ENCODE measurements at regions not wholly inside any gene's neighbourhood (a gene's known extent, or its start where the extent isn't known, plus 50 kb on each side); places are given as distances from the start of the nearest gene placed in this dataset.

- no peak for DNase-seq (ENCODE audit: low read depth)
- TF ChIP-seq CTCF (conservative IDR thresholded peaks at IDR 0.05; ENCODE audit: low read depth, low read length): no peak
These were observed 147.8 kb upstream of the KLF6 start for GRCh38 chr10:3932597-3933375.

GRCh38 chr10:3931901-3932300, 146.9 kb upstream of the KLF6 start:
- H3K4me3 ChIP-seq (ENCODE audit: low read depth, low read length): no peak overlapping the region
- no peak for DNase-seq (ENCODE audit: low read depth)
- no peak for TF ChIP-seq CTCF (conservative IDR thresholded peaks at IDR 0.05; ENCODE audit: low read depth, low read length)

More at GRCh38 chr10:3932597-3933375, 147.8 kb upstream of the KLF6 start:
- no peak overlapping the region for H3K4me3 ChIP-seq (ENCODE audit: low read depth, low read length)

- DNase-seq (ENCODE audit: low read depth): no peak
- H3K4me3 ChIP-seq (ENCODE audit: low read depth, low read length): no peak overlapping the region
- no peak for TF ChIP-seq CTCF (conservative IDR thresholded peaks at IDR 0.05; ENCODE audit: low read depth, low read length)
These were observed 146.2 kb upstream of the KLF6 start for GRCh38 chr10:3931224-3931623.

GRCh38 chr10:3928569-3928968, 143.6 kb upstream of the KLF6 start:
- DNase-seq (ENCODE audit: low read depth): no peak
- no peak for TF ChIP-seq CTCF (conservative IDR thresholded peaks at IDR 0.05; ENCODE audit: low read depth, low read length)

GRCh38 chr10:3928078-3928477, 143.1 kb upstream of the KLF6 start:
- no peak overlapping the region for H3K4me3 ChIP-seq (ENCODE audit: low read depth, low read length)
- DNase-seq (ENCODE audit: low read depth): no peak
- TF ChIP-seq CTCF (conservative IDR thresholded peaks at IDR 0.05; ENCODE audit: low read depth, low read length): no peak

More at GRCh38 chr10:3928569-3928968, 143.6 kb upstream of the KLF6 start:
- no peak overlapping the region for H3K4me3 ChIP-seq (ENCODE audit: low read depth, low read length)

GRCh38 chr10:3926675-3927525, 141.9 kb upstream of the KLF6 start:
- DNase-seq (ENCODE audit: low read depth): peak; percentile 69
- no peak for TF ChIP-seq CTCF (conservative IDR thresholded peaks at IDR 0.05; ENCODE audit: low read depth, low read length)
- H3K4me3 ChIP-seq (ENCODE audit: low read depth, low read length): no peak overlapping the region
